HepG2 (cell line): ENCODE measurements at regions not wholly inside any gene's neighbourhood (a gene's known extent, or its start where the extent isn't known, plus 50 kb on each side); places are given as distances from the start of the nearest gene placed in this dataset.

Experiments used
- ATAC-seq: fragments of 200-7000 bp; cut with Tn5 transposase; 3 replicates; pipeline ENCODE4 v1.9.1; 2020; ENCODE audit warnings: mild to moderate bottlenecking, moderate library complexity
- BruUV-seq: library from RNA; stranded (reverse); fragments of 400-500 nt; replicated peaks from 2 replicates; lab custom pipeline; 2021; lab: Mats Ljungman, UMichigan
- CTCF ChIA-PET: fragments of 300-600 bp; formaldehyde crosslinking; extraction: SDS; loops from one replicate; lab custom pipeline; 2021; ENCODE audit warnings: low total read pairs, inconsistent platforms, low intra/inter-chr PET ratio; lab: Yijun Ruan, JAX
- POLR2A ChIA-PET: fragments of 350-600 bp; sonication (Branson Sonifier 250); formaldehyde crosslinking; loops from one replicate; lab custom pipeline; 2020; ENCODE audit warnings: antibody characterized with exemption, inconsistent platforms; lab: Yijun Ruan, JAX
- DNase-seq: peaks from one replicate; pipeline ENCODE4 v3.0.0-alpha.2; 2015; ENCODE audit warnings: low spot score
- FAIRE-seq: peaks from 3 replicates; lab custom pipeline; 2011; peaks lifted over from hg19 to GRCh38; lab: Jason Lieb, UNC
- H2AFZ ChIP-seq: one replicate; pipeline ENCODE4 v1.6.1; 2011; ENCODE audit warnings: low read length, inconsistent platforms
- H3K27ac ChIP-seq: fragments of 300-600 bp; 3 replicates; pipeline ENCODE4 v1.8.0; 2011; ENCODE audit warnings: mixed run types, mild to moderate bottlenecking, mixed read lengths, low read length, inconsistent platforms; ENCODE audit not compliant: insufficient read depth; ENCODE audit errors: extremely low read length
- H3K27me3 ChIP-seq, 2 experiments: fragments of 200-600 bp in 1 of 2; 2 replicates in 1 of 2; 3 replicates in 1 of 2; pipeline versions ENCODE4 v1.6.0 to v1.8.0; 2011; ENCODE audit warnings: low read length in 2 of 2, mild to moderate bottlenecking in 2 of 2, moderate library complexity in 2 of 2, inconsistent platforms in 1 of 2; ENCODE audit not compliant: insufficient read depth in 2 of 2, control insufficient read depth in 1 of 2
- H3K36me3 ChIP-seq, 2 experiments: fragments of 200-600 bp in 1 of 2; replicated peaks in 1 of 2; 2 replicates in 1 of 2; 3 replicates in 1 of 2; pipeline versions ENCODE4 v1.5.1 to v1.8.0; 2011; ENCODE audit warnings: low read length in 2 of 2, inconsistent platforms in 1 of 2; ENCODE audit not compliant: insufficient read depth in 2 of 2, control insufficient read depth in 1 of 2
- H3K4me1 ChIP-seq: 2 replicates; pipeline ENCODE4 v1.5.1; 2012; ENCODE audit warnings: low read length, inconsistent platforms; ENCODE audit not compliant: insufficient read depth
- H3K4me2 ChIP-seq: 2 replicates; pipeline ENCODE4 v1.6.0; 2011; ENCODE audit warnings: low read depth, low read length, inconsistent platforms
- H3K4me3 ChIP-seq, 3 experiments: fragments of 200-600 bp in 1 of 3; sonication (generic), shearing (Covaris generic) in 1 of 3; replicated peaks in 1 of 3; 2 replicates each; pipeline ENCODE4 v1.5.1; 2011 to 2016; ENCODE audit warnings: low read length in 3 of 3, inconsistent platforms in 2 of 3, low read depth in 2 of 3, mild to moderate bottlenecking in 2 of 3, control low read depth in 1 of 3, mixed read lengths in 1 of 3; ENCODE audit not compliant: insufficient read depth in 1 of 3
- H3K79me2 ChIP-seq: one replicate; pipeline ENCODE4 v1.6.1; 2011; ENCODE audit warnings: low read length, inconsistent platforms; ENCODE audit not compliant: insufficient read depth
- H3K9ac ChIP-seq: 2 replicates; pipeline ENCODE4 v1.6.0; 2011; ENCODE audit warnings: mild to moderate bottlenecking, low read depth, low read length, inconsistent platforms; ENCODE audit not compliant: insufficient read depth
- H3K9me3 ChIP-seq: 2 replicates; pipeline ENCODE4 v1.5.1; 2012; ENCODE audit warnings: mild to moderate bottlenecking, low read length
- H4K20me1 ChIP-seq: 2 replicates; pipeline ENCODE4 v1.6.0; 2011; ENCODE audit warnings: inconsistent platforms, mild to moderate bottlenecking, low read length, moderate library complexity; ENCODE audit not compliant: insufficient read depth
- CHD2 ChIP-seq: IDR thresholded peaks from 2 replicates; pipeline ENCODE4 v1.6.1; 2011; ENCODE audit warnings: low read depth, low read length, improper control_type of control experiment
- GATAD1 ChIP-seq: IDR thresholded peaks from 2 replicates; pipeline ENCODE4 v1.6.1; 2016; ENCODE audit warnings: missing genetic modification reagents, missing compliant biosample characterization
- MED13 ChIP-seq: sonication (generic); formaldehyde crosslinking; IDR thresholded peaks from 2 replicates; pipeline ENCODE4 v1.5.0; 2020; ENCODE audit warnings: missing genetic modification reagents
- RAD21 ChIP-seq: fragments of 450-650 bp; formaldehyde crosslinking; IDR thresholded peaks from 2 replicates; pipeline ENCODE4 v1.5.0; 2020; ENCODE audit warnings: mild to moderate bottlenecking
- RBM22 ChIP-seq: fragments of 200-400 bp; formaldehyde crosslinking; optimal IDR thresholded peaks from 2 replicates; pipeline ENCODE3; 2017; ENCODE audit warnings: mild to moderate bottlenecking, low read length, moderate library complexity
- SP5 ChIP-seq: IDR thresholded peaks from 2 replicates; pipeline ENCODE4 v1.6.1; 2016; ENCODE audit warnings: low read depth, borderline replicate concordance
- TBL1XR1 ChIP-seq: fragments of 150-350 bp; IDR thresholded peaks from 2 replicates; pipeline ENCODE4 v1.6.1; 2014; ENCODE audit warnings: borderline replicate concordance, low read length; ENCODE audit not compliant: partially characterized antibody
- ZNF160 ChIP-seq: sonication (generic); formaldehyde crosslinking; IDR thresholded peaks from 2 replicates; pipeline ENCODE4 v1.8.0; 2022; ENCODE audit warnings: mild to moderate bottlenecking, inconsistent platforms, missing genetic modification reagents
- ZNF274 ChIP-seq: sonication (generic); formaldehyde crosslinking; IDR thresholded peaks from 2 replicates; pipeline ENCODE4 v1.5.1; 2020; ENCODE audit warnings: mild to moderate bottlenecking, missing genetic modification reagents
- ZNF343 ChIP-seq: sonication (generic); formaldehyde crosslinking; IDR thresholded peaks from 2 replicates; pipeline ENCODE4 v1.4.0; 2020; ENCODE audit warnings: mild to moderate bottlenecking, missing genetic modification reagents
- ZNF383 ChIP-seq: sonication (generic); formaldehyde crosslinking; IDR thresholded peaks from 2 replicates; pipeline ENCODE4 v1.4.0; 2020; ENCODE audit warnings: missing genetic modification reagents, mild to moderate bottlenecking, borderline replicate concordance
- ZNF563 ChIP-seq: sonication (generic); formaldehyde crosslinking; IDR thresholded peaks from 2 replicates; pipeline ENCODE4 v1.8.0; 2022; ENCODE audit warnings: mild to moderate bottlenecking, moderate library complexity, missing genetic modification reagents
- ZNF687 ChIP-seq: sonication (generic); formaldehyde crosslinking; IDR thresholded peaks from 2 replicates; pipeline ENCODE4 v1.5.1; 2020; ENCODE audit warnings: mild to moderate bottlenecking, missing genetic modification reagents, moderate library complexity
- ZNF850 ChIP-seq: sonication (generic); formaldehyde crosslinking; conservative IDR thresholded peaks from 2 replicates; pipeline ENCODE4 v1.9.0; 2021; ENCODE audit warnings: mild to moderate bottlenecking, missing genetic modification reagents
- WGBS: methylation state at CpG from one replicate; pipeline ENCODE4 v1.1.6; 2017; ENCODE audit warnings: low lambda C conversion rate; 5-methylcytosine and 5-hydroxymethylcytosine counted together
- in situ Hi-C: cut with HindIII; loops from 2 replicates; pipeline ENCODE4 v1.10.0; 2017; ENCODE audit warnings: low pct_unique_long_range_greater_than_20kb; ENCODE audit not compliant: extremely low pct_ligation_motif_present
- intact Hi-C: fragments of 100-400 bp; cut with micrococcal nuclease; formaldehyde crosslinking; loops from one replicate; pipeline ENCODE4 v1.10.0; 2022; ENCODE audit not compliant: unreplicated experiment

DNA sequence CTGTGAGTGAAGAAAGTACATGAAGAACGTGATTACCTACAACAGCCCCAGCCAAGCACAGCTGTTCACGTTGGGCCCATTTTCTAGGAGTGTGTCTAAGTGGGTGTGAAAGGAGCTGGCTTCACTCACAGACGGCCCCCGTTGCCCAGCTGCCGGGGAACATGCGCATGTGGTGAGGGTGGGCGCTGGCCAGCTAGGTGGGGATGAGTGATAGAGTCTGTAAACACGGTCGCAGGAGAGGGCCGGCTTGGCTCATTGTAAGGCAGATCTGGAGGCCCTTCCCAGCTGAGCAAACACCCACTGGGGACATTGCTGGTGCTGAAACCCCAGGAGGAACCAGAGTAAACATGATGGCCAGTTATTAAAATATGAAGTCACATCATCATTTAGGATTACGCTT lies 160.5 kb downstream of the TEX29 start:
- no peaks in the 10 kb centered on the region for H3K9me3 ChIP-seq
- no peak for DNase-seq
- FAIRE-seq: no peak

More for the DNA sequence above, 160.5 kb downstream of the TEX29 start:
- H3K36me3 ChIP-seq: no peaks in the 10 kb centered on the region
- peaks cover 3 to 62% of the 10 kb centered on the region in 2 experiments for H3K27me3 ChIP-seq
- CTCF ChIA-PET: no interaction called here
- intact Hi-C loops: no loop called here
- no peak overlapping the region for H3K4me2 ChIP-seq
- POLR2A ChIA-PET: no interaction called here
- ATAC-seq: no peak
- no peaks in the 10 kb centered on the region for H3K4me1 ChIP-seq
- H2AFZ ChIP-seq: no peak overlapping the region
- no peak overlapping the region for H3K9ac ChIP-seq
- H3K27ac ChIP-seq: no peak overlapping the region
- H4K20me1 ChIP-seq: no peaks in the 10 kb centered on the region
- WGBS: 2% methylated on average over 11 of the region's 11 CpGs
- in situ Hi-C loops: no loop called here
- BruUV-seq: no TSS peak
- TF ChIP-seq ZNF343 (CRISPR knock-in tag) (no peak), RAD21 (CRISPR knock-in tag) (no peak), ZNF563 (no peak), ZNF274 (CRISPR knock-in tag) (no peak), ZNF160 (CRISPR knock-in tag) (no peak), ZNF687 (CRISPR knock-in tag) (no peak), RBM22 (no peak), SP5 (no peak), ZNF850 (no peak), GATAD1 (no peak), CHD2 (no peak), MED13 (CRISPR knock-in tag) (no peak), ZNF383 (CRISPR knock-in tag) (no peak), TBL1XR1 (no peak)
- no peak overlapping the region for H3K4me3 ChIP-seq
- no peaks in the 10 kb centered on the region for H3K79me2 ChIP-seq
